ENCODE measurements at regions not wholly inside any gene's neighbourhood (a gene's known extent, or its start where the extent isn't known, plus 50 kb on each side); places are given as distances from the start of the nearest gene placed in this dataset.

DNA sequence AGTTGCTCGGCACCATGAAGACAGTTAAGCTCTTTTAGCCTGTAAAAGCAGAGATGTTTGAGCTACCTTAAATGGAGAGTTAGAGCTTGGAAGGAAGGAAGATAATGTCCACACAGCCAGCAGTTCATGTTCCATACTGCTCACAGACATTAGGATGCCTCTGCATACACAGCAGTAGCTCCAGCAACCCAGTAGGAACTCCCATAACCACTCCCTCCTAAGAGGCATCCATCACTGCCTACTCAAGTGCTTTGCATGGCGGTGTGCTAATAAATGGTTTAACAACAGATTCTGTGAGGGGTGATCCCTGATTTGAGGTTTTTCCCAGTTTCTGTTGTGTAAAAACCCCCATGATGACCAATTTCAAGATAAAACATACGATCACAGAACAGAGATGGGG is 286.4 kb downstream of the HACE1 start:
- DNase-seq, result no peak

DNA sequence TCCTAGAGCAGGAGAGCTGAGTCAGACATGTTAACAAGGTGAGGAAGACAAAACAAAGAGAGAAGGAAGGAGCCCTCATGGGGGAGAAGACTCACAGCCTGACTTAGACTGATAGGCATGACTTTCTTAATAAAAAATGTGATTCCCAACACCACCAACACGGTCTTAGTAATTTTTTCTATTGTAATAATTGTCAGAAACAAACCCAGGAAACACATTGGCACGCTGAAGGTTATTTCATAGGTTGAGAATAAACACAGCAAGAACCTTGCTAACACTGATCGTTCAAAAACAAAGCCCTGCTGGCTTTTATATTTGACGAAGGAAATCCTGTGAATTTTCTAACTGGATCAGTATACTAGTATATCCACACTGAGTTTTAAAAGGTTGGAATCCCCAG is 286.8 kb downstream of the HACE1 start:
- DNase-seq, result no peak

DNA sequence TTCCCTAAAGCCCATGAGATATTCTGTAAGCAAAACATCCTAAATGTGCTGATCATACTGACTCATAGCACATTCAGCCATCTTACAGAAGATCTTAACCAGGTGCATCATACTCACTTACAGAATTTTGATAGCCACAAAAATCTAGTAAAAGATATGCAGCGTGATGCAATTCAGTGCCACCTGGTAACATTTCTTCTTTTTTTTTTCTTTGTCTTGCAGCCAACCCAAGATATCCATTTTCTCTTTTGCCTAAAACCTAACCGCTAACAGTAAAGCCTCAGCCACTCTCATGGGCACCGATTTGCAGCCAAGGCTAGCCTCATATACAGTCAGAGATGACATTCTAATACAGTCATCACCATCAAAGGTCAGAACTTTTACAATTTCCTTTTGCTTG is 293.3 kb downstream of the HACE1 start:
- no peak for DNase-seq

DNA sequence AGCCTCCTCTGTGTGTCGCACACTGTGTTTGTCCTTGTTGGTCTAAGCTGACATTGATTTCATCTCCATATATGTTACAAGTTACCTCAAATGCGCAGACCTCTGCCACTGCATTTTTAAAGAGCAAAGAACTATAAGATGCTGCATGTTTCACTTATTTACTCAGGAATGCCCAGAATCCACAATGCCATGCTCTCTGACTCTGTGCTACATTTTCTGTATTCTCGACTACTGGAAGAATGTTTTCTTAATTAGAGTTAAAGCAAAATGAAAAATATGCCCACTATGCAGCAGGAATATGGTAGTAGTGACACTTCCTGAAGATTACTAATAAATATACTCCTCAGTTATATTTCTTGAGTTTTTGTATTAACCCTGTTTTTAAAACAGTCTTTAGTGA is 296.4 kb downstream of the HACE1 start:
- no peak for DNase-seq

DNA sequence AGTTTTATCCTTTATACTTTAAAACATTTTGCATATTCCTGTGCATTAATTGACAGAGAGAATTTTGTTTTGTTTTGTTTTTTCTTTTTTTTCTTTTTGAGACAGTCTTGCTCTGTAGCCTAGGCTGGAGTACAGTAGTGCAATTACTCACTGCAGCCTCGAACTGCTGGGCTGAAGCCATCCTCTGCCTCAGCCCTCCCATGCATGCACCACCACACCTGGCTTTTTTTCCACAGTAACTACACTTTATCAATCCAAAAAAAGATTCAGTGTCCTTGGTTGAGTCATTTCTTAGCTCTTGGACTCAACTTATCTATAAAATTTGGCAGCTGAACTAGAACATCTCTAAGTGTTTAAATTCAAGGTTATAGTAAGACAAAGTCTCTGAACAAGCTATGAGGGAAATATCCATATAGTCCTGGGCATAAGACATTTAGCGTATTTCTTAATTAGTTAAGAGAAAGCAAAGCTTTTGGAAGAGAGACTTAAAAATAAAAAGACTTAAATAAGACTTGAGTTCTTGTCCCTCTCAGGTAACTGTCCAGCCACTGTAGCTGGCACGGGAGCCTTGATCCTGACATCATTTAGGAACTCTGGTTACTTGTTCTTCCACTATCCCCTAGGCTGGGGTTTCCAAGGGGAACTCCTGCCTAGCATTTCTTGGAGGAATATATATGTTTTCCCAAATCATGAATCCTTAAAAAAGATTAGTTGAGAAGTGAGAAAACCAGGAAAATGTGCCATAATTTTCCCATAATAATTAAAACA is 300.1 kb downstream of the HACE1 start:
- DNase-seq, result no peak

- no peak for DNase-seq
Observed at GRCh38 chr6:104558746-104559145, 301.0 kb downstream of the HACE1 start.

DNA sequence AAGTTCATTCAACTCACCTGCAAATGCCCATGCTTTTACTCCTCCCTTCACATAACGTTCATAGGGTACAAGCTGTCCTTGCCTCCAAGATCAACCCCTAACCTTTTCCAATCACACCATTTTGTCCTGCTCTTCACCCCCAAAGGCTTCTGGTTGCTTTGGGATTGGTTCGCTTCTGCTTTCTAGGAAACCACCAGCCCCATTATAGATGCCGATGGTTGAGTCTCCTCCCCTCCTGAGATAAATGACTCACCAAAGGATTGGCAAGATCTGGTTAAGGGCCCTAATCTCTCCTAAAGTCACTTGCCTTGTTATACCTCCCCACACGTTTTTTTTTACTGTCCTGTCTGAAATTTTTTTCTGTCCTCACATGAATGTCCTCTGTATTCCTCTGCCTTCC is 311.4 kb downstream of the HACE1 start:
- DNase-seq, result no peak

GRCh38 chr6:104541411-104541810 is 318.3 kb downstream of the HACE1 start:
- DNase-seq, result no peak

DNA sequence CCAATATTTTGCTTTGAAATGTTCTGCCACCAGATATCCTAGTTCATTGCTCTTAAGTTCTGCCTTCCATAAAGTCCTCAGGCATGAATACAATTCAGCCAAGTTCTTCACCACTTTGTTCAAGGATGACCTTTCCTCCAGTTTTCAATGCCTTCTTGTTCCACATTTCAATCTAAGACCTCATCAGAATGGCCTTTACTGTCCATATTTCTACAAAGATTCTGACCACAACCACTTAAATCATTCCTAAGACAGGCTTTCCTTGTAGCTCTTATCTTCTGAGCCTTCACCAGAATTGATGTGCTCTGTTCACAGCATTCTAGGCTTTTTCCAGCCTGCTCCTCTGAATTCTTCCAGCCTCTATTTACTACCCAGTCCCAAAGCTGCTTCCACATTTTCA is 319.0 kb downstream of the HACE1 start:
- no peak for DNase-seq

DNA sequence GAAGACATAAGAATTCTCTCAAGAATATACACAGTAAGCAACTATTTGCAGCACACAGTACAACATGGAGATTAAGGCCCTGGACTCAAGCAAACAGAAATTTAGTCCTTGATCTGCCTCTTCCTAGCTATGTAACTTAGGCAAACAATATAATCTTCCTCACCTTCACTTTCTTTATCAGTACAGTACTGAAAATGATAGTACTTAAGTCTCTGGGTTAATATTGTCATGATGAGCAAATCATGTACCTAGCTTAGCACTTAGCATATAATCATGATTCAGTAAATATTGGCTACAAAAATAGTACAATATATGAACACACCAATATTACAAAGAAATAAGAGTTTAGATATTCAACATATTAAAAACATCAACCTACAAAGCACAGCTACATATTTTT is 320.5 kb downstream of the HACE1 start:
- DNase-seq, result no peak

DNA sequence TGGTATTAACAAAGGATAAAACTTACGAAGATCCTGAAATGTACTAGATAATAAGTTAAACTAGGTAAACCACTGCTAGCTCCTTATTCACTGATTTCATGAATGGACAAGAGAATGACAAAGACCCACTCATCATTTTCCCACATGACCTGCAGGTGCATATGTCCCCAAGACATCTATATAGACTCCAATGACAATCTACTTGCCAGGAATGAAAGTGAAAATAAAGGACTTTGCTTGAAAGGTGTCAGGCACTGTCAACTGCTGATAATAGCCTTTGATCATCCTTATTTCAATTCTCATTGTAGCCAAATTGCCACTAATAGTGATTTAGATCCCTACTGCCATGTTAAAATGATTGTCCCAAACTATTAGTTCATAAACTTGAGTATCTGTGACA is 321.8 kb downstream of the HACE1 start:
- DNase-seq, result no peak

DNA sequence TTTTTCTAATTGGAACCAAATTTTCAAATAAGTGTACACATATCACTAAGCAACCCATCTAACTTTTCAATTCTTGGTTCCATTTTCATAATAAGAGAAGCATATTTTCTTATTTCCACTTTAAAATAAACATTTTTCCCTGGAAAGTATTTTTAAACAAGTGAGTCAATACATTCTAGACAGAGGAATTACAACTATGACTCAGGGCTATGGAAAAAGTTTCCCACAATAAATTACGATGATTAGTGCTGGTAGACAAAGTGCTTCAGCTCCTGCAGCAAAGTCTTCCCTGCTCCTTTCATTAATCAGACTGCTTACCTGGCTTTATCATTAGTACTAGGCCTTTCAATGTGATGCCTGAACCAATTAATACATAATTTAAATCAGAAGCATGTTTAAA is 322.5 kb downstream of the HACE1 start:
- DNase-seq, result no peak

DNA sequence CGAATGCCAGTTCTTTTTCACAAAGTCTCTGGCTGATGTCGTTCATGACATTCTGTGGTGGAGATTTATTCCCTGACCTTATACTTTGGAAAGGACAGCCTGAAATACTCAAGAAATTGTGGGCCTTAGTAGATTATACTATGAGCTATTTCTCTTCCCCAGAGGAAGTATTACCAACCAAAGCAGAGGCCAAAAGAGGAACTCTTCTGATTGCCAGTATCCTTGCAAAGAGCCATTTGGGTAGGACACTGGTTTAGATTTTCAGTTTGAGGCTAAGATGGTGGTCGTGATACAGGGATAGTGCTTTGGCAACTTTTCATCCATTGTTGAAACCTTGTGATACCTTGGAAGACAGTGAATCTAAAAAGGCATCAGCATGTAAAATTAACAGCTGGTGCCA is 327.3 kb downstream of the HACE1 start:
- no peak for DNase-seq

GRCh38 chr6:104531646-104532045 is 328.1 kb downstream of the HACE1 start:
- DNase-seq, result no peak

- DNase-seq, result no peak
Observed at GRCh38 chr6:104527761-104528415, 331.8 kb downstream of the HACE1 start.

DNA sequence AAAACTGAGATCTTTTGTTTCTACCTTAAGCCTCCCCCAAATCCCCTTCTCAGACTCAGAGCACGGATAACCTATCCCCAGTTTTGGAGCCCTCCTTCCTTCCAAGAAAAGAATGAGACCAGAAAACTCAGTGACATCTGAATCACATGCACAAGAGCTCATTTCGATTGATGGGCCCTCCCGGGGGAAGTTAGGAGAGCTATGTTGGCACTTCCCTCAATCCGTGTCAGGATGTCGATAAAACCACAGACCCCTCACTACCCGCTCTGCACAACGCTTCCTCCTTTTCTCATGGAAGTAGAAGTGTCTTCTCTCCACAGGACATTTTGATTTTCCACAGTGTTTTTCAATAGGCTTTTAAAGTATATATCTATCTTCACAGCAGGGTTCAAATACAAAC is 332.4 kb downstream of the HACE1 start:
- no peak for DNase-seq

DNA sequence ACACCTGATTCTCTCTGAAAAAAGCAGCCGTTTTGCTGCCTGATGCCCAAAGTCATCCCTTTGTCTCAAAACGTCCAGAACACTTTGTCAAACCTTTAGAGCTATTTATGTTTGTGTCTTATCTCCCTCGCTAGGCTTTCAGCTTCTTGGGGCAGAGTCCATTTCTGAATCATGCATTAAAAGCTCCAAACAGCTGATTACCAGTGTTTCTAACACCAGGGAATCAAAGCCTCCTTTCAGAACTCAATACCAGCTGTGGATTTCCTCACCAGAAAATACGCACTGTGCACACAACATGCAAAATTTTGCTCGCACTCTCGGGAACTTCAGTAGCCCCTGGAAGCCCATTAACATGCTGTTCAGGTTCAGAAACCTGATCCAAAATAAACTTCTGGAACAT is 333.3 kb downstream of the HACE1 start:
- DNase-seq, result no peak

- DNase-seq, result peak; percentile 70
Observed at GRCh38 chr6:104525677-104526322, 333.9 kb downstream of the HACE1 start.

GRCh38 chr6:104522533-104522932 is 337.2 kb downstream of the HACE1 start:
- no peak for DNase-seq

DNA sequence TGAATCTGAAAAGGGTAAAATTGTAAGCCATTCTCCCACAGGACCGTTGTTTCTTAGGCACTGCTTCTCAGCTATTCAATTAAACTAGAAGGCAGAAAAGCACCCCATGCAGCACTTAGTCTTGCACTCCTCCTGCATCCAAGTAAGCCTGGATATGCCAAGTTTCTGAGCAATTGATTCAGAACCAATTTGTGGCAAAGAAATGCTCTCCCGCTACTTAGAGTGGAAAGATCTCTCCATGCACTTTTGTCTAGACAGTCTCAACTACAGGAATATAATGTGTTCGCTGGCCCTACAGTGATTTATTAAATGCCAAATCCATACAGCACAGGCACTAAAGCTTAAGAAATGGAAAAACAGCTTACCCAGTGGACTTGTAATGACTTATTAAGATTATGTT is 338.5 kb downstream of the HACE1 start:
- no peak for DNase-seq

GRCh38 chr6:104519566-104519965 is 340.2 kb downstream of the HACE1 start:
- no peak for DNase-seq

DNA sequence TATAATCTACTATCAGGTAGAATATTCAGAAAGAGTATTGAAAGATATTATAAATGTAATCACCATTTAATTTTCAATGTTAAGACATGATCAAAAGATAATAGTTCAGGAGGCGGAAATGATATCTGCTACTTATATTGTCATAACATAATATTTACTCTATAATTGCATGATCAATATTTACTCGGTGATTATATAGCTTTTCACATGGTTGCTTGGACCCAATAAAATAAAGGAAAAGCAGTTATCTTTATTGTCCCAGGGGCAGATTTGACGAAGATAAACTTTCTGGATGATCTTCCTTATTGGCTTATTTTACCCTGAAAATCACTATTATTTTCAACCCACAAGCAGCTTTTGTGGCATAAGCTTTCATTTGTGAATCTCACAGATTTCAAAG is 350.4 kb downstream of the HACE1 start:
- no peak for DNase-seq

- no peak for DNase-seq
Observed at GRCh38 chr6:104506429-104506828, 353.3 kb downstream of the HACE1 start.

- no peak for DNase-seq
Observed at GRCh38 chr6:104505838-104506237, 353.9 kb downstream of the HACE1 start.

Data from NCI-H510A treated with DMSO at 0.1 percent for 48 hours (cell line).